HTR-8/SVneo (cell line): ENCODE measurements at regions not wholly inside any gene's neighbourhood (a gene's known extent, or its start where the extent isn't known, plus 50 kb on each side); places are given as distances from the start of the nearest gene placed in this dataset.

Experiments used
- DNase-seq: peaks from one replicate; pipeline ENCODE4 v3.0.0; 2011; ENCODE audit warnings: low spot score, mixed read lengths; ENCODE audit not compliant: insufficient read length
- FAIRE-seq: peaks from 2 replicates; lab custom pipeline; 2011; peaks lifted over from hg19 to GRCh38; lab: Jason Lieb, UNC

DNA sequence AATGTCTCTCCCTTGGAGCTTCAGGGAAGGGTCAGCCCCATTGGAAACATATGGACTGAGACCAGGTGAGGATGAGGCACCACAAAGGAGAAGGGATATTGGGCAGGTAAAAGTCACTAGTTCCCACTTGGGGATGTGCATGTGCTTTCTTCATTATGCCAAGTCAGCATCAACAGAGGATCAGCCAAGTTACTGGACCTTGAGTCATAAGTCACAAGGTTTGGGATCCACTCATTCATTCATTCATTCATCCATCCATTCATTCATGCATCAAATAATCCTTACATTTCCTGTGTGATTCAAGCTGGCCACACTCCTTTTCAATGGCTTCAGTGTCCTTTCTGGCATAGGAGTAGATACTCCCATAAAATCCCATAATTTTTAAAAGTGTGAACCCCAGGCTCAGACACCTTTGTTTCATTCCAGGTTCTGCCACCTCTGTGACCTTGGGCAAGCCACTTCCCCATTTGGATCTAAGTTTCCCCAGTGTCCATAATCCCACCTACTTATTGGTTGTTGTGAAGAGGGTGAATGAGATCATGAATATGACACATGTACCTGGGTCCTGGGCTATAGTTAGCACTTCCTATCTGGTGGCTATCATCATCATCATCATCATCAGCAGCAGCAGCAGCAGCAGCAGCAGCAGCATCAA lies 162.1 kb upstream of the LHX5 start:
- FAIRE-seq (no peak), DNase-seq (no peak)

DNA sequence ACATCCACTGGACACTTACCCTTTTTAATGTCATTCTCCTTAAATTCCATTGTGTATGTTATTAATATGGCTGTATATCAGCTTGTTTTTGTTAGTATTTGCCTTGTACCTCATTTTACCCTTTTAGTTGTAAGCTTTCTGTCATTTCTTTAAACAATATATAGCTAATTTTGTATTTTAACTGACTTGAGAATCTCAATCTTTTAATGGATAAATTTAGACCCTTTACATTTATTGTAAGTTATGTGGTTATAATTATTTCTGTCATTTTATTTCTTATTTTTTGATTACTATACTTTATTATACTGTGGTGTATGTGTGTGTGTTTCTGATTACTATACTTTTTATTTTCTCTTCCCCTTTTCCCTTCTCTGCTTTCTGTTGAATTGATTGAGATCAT lies 159.0 kb upstream of the LHX5 start:
- FAIRE-seq (no peak), DNase-seq (no peak)

DNA sequence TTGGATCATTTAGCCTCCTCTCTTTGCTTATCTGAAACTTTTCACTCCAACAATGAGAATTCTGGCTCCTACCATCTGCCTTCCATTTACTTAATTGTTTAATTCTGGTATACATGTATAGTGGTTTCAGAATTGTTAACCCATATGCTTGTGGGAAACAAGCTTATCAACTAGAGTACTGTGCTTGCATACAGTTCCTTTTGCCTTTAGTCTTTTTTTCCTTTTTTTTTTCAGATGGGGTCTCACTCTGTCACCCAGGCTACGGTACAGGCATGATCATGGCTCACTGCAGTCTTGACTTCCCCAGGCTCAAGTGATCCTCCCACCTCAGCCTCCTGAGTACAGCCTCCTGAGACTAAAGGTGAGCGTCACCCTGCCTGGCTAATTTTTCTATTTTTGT lies 153.8 kb upstream of the LHX5 start:
- FAIRE-seq (no peak), DNase-seq (no peak)

DNA sequence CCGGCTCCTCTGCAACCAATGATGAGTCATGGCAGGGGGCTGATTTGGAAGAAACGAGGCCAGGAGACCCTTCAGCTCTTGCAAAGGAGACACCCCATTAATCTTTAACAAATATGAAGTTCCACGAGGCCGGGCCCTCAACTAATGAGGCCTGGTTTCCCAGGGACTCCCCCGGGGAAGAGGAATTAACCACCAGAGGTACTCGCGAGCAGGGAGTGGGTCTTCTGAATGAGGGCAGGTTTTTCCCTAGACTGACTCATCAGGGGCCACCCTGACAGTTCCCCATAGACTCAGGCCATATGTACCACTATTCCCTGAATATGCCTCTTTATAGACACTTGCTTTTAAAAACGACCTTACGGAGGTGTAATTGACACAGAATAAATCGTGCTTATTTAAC lies 150.7 kb upstream of the LHX5 start:
- no peak for FAIRE-seq
- DNase-seq = no peak

DNA sequence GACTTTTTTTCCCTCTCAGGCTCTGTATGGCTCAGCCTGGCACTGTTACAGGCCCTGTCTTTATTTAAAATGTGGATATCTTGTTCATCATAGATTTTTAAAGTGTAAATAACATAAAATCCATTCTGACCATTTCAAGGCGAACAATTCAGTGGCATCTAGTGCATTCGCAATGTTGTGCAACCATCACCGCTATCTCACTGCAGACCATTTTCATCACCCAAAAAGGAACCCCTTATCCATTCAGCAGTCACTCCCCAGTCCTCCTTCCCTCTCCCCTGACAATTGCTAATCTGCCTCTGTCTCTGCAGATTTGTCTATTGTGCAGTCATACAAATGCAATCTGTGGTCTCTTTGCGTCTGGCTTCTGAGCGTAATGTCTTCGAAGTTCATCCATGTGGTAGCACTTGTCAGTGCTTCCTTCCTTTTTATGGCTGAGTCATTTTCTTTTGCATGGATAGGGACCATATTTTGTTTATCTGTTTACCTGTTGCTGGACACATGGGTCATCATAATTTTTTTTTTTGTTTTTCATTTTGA lies 148.8 kb upstream of the LHX5 start:
- DNase-seq (no peak), FAIRE-seq (no peak)

DNA sequence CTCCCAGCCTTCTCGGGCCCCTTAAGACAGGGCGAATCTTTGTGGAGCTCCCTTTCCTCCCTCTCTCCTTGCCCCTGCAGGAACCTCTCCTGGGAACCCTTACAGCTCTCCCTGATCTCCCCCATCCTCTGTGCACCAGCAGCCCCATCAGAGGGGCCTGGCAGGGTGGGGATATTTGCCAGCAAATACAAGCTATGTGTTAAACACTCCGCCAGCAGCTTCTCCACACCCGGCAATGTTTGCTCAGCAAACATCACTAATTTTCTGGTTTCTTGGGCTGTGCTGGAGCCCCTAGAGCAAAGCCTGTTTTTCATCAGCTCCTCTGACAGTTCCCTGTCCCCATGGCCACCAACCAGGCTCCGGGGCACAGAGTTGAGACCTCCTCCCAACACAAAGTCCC lies 147.5 kb upstream of the LHX5 start:
- FAIRE-seq (no peak), DNase-seq (no peak)

DNA sequence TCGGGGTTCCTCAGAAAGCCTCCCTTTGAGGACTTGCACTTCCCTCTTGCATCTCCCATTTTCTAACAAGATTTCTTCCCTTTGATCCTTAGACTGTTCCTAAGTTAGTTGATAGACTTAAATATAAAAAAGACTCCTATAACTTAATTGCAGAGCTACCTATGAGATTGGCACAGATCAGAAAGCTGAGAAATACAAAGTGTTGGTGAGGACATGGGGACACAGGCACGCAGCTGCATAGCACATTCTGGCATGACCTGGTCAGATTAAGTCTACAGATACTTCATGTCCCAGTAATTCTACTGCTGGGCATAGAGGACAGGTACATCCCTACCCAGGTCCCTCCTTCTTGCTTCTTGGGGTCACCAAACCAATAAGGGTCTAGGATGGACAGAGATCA lies 141.7 kb upstream of the LHX5 start:
- DNase-seq = no peak
- FAIRE-seq = no peak

DNA sequence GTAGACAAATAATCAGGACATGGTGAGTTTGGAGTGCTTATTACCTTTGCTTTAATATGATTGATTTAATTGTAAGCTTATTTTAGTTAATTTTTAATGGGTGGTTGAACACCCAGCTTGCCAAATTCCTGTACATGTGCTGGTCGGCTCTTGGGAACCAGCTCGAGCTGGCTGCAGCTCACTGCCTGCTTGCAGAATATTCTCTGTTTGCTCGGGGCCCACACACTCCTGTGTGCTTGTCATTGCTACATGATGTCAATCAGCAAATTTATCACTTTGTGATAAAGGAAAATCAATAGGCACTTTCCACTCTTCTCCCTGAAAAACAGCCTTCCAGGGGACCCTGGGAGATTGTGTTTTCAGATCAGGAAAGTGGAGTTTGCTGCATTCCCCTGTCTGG lies 141.1 kb upstream of the LHX5 start:
- DNase-seq (no peak), FAIRE-seq (no peak)

DNA sequence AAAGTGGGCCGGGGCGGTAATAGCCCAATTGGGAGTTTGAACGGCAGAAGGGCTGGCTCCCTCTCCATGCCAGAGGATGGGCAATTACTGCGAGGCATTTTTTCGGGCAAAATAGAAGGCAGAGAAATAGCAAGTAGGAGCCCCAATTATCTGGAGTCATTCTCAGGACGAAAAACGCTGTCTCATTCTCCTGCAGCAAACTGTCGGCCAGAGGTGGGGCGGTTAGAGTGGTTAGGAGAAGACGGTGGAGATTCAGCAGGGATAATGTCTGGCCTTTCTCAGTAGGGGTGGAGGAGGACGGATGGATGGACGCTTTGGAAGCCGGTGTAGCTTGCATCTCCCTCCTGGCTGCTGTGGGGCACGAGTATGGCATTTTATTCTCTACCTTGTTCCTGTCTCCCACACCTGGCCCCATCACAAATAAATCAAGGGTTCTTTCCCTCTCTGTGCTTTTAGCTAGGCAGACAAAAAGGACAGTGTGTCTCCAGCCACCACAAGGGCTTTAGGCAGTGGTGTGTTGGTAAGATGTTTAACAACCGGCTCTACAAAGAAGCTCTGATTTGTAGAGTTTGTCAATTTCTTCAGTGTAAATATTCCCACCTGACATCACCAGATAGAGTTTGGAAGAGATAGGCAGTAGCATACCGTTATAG lies 140.5 kb upstream of the LHX5 start:
- FAIRE-seq (no peak), DNase-seq (no peak)

DNA sequence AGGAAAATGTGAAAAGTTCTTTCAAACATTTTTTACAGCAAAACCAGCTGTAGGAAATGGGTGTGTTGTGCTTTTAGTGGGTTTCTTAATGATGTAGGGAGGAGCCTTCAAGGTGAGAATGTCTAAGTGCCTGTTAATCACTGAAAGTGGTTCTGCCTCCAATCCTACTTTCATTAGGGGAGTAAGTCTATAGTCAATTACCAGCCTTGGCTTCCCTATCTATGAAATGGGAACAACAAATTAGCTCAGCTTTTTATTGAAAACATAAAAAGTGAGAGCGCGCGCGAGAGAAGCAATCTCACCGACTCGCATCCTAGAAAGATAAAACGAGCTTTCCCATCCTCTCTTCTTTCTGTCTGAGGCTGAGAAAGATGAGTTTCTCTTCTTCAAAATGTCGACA lies 140.0 kb upstream of the LHX5 start:
- FAIRE-seq = no peak
- no peak for DNase-seq

DNA sequence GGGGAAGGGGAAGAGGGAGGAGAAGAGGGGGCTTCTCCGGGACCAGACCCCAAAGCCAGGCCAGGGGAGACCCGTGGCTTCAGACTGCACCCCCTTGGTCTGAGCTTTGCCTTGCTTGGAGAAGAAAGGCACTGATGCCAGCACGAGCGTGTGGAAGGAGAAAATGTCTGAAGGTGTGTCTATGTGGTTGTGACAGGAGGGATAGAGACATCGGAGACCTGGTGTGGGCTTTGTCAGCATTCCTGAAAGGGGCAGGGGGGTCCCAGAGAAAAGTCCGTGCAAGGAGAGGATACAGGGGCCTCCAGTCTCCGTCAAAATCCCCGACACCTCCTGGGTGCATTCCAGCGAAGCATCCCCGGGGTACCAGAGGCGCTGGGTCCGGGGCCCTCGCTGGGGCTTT lies 139.0 kb upstream of the LHX5 start:
- FAIRE-seq (no peak), DNase-seq (no peak)

DNA sequence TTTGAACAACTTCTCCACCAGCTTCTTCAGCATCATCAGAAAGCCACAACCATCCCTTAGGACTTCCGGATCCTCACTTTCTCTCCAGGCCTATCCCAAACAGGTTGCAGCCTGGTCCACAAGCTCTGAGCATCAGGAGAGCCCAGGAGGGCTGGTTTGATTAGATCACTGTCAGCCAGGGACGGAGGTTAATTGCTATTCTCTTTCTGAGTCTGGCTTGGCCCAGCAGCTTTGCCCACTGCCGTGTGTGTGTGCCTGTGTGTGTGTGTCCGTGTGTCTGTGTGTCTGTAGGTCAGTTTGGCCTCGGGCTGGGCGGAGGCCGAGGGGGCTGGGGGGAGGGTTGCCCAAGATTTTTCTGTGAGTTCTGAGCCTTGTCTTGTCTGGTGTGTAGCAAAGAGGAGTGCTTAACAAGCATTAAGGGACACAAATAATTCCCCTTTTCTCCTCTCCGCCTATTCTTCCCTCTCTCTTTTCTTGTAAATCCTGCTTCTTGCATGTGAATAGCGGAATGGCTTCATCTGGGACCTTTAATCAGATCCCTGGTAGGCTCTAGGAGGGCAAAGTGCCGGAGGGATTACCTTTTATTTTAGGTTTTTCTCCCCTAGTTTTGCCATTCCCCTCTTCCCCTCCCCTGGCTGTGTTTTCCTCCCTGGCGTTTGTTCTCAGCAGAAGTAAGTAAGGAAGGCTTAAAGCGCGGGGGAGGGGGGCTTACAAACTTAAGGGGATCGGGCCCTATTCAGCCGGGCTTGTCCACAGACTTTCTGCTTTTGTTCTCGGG lies 138.2 kb upstream of the LHX5 start:
- no peak for FAIRE-seq
- no peak for DNase-seq

DNA sequence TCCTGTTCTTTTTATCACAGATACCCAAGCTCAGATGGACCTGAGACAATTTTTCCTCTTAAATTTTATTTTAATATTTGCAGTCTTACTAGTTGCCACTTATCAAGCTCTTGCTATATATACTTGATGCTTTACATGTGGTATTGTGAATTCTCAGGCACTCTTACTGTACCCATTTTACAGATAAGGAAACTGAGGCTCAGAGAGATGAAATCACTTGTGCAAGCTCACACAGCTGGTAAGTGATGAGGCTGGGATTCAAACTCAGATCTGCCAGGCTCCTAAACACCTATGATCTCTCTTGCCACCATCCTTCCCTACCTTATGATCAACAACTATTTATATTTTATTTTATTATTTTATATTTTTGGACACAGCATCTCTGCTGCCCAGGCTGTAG lies 133.0 kb upstream of the LHX5 start:
- no peak for FAIRE-seq
- no peak for DNase-seq

DNA sequence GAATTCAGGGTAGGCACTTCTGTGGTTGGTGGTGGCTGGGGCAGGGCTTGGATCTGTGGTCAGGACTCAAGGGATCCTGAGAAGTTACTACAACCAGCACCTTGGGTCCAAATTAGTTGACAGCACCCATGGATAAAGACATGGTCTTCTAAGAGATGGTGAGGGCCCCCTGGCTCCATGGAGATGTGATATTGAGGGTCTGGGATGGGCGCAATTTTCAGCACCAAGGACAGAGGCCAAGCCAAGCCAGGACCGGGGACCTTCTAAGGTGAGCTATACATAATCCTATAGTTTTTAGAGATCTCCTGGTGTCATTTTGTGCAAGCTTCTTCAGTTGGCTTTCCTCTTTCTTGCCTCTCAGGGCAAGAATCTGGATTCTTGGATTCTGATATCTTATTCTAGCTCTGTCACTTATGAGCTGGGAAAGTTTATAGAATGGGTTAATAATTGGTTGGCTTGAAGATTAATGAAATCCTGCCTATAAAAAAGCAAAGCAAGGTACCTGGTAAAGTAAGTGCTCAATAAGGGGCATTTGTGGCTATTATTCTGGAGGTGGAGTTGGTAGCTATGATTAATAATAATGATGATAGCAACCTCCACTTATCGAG lies 130.1 kb upstream of the LHX5 start:
- FAIRE-seq = no peak
- peak; percentile 15 for DNase-seq

DNA sequence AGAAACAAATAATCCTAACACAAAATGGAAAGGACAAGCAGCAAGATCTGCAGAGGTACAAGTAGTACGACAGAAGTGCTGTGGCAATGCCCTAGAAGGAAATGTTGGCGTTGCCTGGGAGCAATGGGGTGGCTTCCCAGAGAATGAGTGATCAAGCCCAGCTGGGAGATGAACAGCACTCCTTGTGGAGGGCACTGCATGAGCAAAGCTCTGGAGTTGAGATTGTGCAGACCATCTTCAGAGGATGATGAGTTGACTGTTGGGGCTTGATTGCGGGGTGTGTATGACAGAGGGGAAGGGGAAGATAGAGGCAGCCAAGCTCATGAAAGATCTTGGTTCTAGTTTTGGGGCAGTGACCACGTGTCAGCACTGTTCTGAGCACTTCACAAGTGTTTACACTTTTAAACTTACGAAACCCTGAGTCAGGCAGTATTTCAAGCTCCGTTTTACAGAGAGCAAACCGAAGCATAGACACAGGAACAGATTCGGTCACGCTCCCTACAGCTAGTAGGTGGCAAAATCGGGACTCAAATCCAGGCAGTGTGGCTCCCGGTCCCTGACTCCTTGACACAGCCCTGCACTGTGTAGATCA lies 127.2 kb upstream of the LHX5 start:
- FAIRE-seq (no peak), DNase-seq (no peak)

DNA sequence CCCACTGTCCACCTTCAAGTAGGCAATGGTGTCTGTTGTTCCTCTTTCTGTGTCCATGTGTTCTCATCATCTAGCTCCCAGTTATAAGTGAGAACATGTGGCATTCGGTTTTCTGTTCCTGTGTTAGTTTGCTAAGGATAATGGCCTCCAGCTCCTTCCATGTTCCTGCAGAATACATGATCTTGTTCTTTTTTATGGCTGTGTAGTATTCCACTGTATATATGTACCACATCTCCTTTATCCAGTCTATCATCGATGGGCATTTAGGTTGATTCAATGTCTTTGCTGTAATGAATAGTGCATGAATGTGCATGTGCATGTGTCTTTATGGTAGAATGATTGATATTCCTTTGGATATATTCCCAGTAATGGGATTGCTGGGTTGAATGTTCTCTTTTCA lies 123.3 kb upstream of the LHX5 start:
- FAIRE-seq (no peak), DNase-seq (no peak)

DNA sequence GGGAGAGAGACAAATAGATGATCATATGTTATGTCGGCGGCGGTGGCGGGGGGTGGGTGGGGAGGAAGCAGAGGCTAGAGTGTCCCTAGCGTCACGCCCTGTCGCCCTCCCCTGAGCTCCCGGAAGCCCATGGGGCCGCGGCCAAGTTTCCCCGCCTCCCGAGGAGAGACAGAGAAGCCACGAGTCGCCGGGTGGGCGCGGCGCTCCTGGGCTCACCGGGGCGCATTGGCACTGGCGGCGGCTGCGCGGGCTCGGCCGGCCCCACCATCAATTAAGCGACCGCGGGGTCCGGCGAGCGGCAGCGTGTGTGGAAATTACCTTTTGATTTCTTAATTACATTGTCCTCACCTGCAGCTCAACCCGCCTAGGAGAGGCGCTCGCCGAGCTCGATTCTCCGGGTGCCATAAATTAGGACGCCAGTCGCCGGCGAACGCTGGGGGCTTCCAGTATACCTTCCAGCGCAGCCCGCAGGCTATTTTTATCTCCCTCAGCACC lies 119.9 kb upstream of the LHX5 start:
- FAIRE-seq = no peak
- DNase-seq = no peak

DNA sequence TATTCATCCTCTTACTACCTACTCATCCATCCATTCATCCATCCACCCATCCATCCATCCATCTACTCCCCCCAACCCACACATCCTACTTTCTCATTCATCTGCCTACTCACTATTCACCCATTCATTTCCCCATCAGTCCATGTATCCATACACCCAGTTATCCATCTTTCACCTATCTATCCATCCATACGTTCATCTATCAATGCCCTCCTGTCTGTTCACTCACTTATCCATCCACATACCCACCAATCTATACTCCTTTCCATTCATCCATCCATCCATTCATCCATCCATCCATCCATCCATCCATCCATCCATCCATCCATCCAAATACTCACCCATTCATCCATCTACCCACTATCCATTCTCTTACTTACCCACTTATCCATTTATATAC lies 117.8 kb upstream of the LHX5 start:
- FAIRE-seq = no peak
- no peak for DNase-seq

DNA sequence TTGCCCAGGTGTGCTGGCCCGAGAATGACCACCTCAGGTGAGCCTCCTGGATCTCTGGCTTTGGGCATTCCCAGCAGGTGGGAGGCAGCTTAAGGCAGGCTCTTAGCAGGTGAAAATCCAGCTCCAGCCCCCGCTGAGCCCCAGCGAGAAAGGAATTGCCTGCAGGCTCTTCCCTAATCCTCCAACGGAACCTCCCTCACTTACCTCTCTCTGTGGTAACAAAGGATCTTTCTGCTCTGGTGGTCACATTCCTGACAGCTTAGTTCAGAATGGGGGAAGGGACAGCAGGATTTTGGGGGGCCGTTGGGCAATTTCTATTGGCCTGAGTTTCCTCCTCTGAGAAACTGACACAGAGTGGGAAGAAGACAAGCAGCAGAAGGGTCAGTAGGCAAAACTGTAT lies 116.0 kb upstream of the LHX5 start:
- DNase-seq (no peak), FAIRE-seq (no peak)

DNA sequence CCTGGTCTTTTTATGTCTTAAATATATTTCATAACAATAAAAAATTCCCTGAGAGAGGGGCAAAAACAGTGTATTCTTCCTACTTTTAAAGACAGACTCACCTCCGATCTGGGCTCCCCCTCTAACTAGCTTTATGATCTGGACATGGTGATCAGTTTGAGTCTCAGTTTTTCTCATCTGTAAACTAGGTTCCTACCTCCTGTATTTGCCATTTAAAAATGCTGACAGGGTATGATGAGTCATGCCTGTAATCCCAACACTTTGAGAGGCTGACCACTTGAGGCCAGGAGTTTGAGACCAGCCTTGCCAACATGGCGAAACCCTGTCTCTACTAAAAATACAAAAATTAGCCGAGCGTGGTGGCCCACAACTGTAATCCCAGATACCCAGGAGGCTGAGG lies 114.8 kb upstream of the LHX5 start:
- no peak for DNase-seq
- FAIRE-seq = no peak
